MCF 10A (cell line): ENCODE measurements at regions not wholly inside any gene's neighbourhood (a gene's known extent, or its start where the extent isn't known, plus 50 kb on each side); places are given as distances from the start of the nearest gene placed in this dataset.

Experiments
- BruUV-seq: library from RNA; stranded (reverse); fragments of 400-500 nt; replicated peaks from 2 replicates; lab custom pipeline; 2021; lab: Mats Ljungman, UMichigan
- CTCF ChIA-PET: fragments of 300-600 bp; sonication (Branson Sonifier 250); formaldehyde crosslinking; extraction: SDS; loops from one replicate; lab custom pipeline; 2021; ENCODE audit warnings: antibody characterized with exemption, inconsistent platforms; lab: Yijun Ruan, JAX
- POLR2A ChIA-PET: fragments of 300-600, 350-650 bp; sonication (Branson Sonifier 250); formaldehyde crosslinking; extraction: SDS; loops from one replicate; lab custom pipeline; 2020; ENCODE audit warnings: antibody characterized with exemption, inconsistent platforms; lab: Yijun Ruan, JAX
- DNase-seq: peaks from one replicate; pipeline ENCODE4 v3.0.0-alpha.2; 2018; ENCODE audit not compliant: unreplicated experiment
- H3K27ac Mint-ChIP-seq: one replicate; pipeline ENCODE4 v1.8.0; 2022; ENCODE audit warnings: mild to moderate bottlenecking, low read depth, mixed read lengths; ENCODE audit not compliant: unreplicated experiment
- H3K27me3 Mint-ChIP-seq: one replicate; pipeline ENCODE4 v1.8.0; 2022; ENCODE audit warnings: mixed read lengths; ENCODE audit not compliant: insufficient read depth, unreplicated experiment
- H3K36me3 Mint-ChIP-seq: one replicate; pipeline ENCODE4 v1.8.0; 2022; ENCODE audit warnings: mild to moderate bottlenecking, moderate library complexity, mixed read lengths; ENCODE audit not compliant: insufficient read depth, unreplicated experiment
- H3K4me1 Mint-ChIP-seq: one replicate; pipeline ENCODE4 v1.8.0; 2022; ENCODE audit warnings: mixed read lengths; ENCODE audit not compliant: insufficient read depth, unreplicated experiment
- H3K4me3 Mint-ChIP-seq: one replicate; pipeline ENCODE4 v1.8.0; 2022; ENCODE audit warnings: mild to moderate bottlenecking, moderate library complexity, mixed read lengths; ENCODE audit not compliant: unreplicated experiment
- H3K9me3 Mint-ChIP-seq: one replicate; pipeline ENCODE4 v1.8.0; 2022; ENCODE audit warnings: mixed read lengths; ENCODE audit not compliant: unreplicated experiment
- CTCF ChIP-seq: fragments of 200-600 bp; IDR thresholded peaks from one replicate; pipeline ENCODE4 v1.8.0; 2022; ENCODE audit warnings: antibody characterized with exemption, mild to moderate bottlenecking; ENCODE audit not compliant: unreplicated experiment
- intact Hi-C: fragments of 100-400 bp; cut with micrococcal nuclease; formaldehyde crosslinking; loops from 2 replicates; pipeline ENCODE4 v1.14.1; 2022

DNA sequence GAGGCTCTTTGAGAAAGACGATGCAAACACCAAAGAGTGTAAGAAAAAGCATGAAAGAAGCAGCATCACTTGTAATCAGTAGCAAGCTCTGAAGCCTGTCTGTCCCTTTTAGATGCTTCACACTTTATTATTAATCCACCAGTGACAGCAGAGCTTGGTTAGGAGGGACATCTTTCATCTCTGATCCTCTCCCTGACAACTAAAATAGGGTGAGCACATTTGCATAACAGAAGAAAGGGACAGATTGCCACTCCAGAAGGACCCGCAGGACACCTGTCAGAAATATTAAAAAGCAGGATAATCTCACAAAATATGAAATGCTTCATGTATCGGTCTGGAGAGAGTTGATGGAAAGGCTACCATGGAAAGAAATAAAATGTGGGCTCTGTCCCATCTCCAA is 71.4 kb upstream of the MAP1B start:
- TF ChIP-seq CTCF = no peak
- intact Hi-C loops = no loop called here

GRCh38 chr5:72036951-72037350 is 70.3 kb upstream of the MAP1B start:
- peaks cover 8% of the 10 kb centered on the region for H3K27me3 Mint-ChIP-seq
- H3K27ac Mint-ChIP-seq = no peak overlapping the region
- peaks cover 9% of the 10 kb centered on the region for H3K4me1 Mint-ChIP-seq
- no peaks in the 10 kb centered on the region for H3K9me3 Mint-ChIP-seq
- intact Hi-C loops = no loop called here
- POLR2A ChIA-PET = interaction anchor here (0.8 kb wide), 2 partner anchors 9 to 130 kb away, joined by 3 read pairs; no protein-coding TSS in a partner anchor
- peak; percentile 29 for DNase-seq
- H3K36me3 Mint-ChIP-seq = no peaks in the 10 kb centered on the region
- no TSS peak for BruUV-seq
- no peak overlapping the region for H3K4me3 Mint-ChIP-seq
- no peak for TF ChIP-seq CTCF
- CTCF ChIA-PET = no interaction called here

More for the DNA sequence above, 71.4 kb upstream of the MAP1B start:
- CTCF ChIA-PET = no interaction called here
- POLR2A ChIA-PET = no interaction called here
- BruUV-seq = no TSS peak
- peaks cover 14% of the 10 kb centered on the region for H3K27me3 Mint-ChIP-seq
- no peak overlapping the region for H3K27ac Mint-ChIP-seq
- H3K36me3 Mint-ChIP-seq = no peaks in the 10 kb centered on the region
- no peaks in the 10 kb centered on the region for H3K9me3 Mint-ChIP-seq
- H3K4me1 Mint-ChIP-seq = peaks cover 9% of the 10 kb centered on the region
- no peak overlapping the region for H3K4me3 Mint-ChIP-seq
- no peak for DNase-seq

- POLR2A ChIA-PET = no interaction called here
- intact Hi-C loops = no loop called here
- H3K9me3 Mint-ChIP-seq = no peaks in the 10 kb centered on the region
- H3K4me1 Mint-ChIP-seq = peaks cover 9% of the 10 kb centered on the region
- H3K27ac Mint-ChIP-seq = no peak overlapping the region
- no peak for TF ChIP-seq CTCF
- DNase-seq = no peak
- BruUV-seq = no TSS peak
- H3K36me3 Mint-ChIP-seq = no peaks in the 10 kb centered on the region
- H3K4me3 Mint-ChIP-seq = no peak overlapping the region
- peaks cover 41% of the 10 kb centered on the region for H3K27me3 Mint-ChIP-seq
- CTCF ChIA-PET = no interaction called here
Measured at GRCh38 chr5:72040513-72040912, 66.8 kb upstream of the MAP1B start.

DNA sequence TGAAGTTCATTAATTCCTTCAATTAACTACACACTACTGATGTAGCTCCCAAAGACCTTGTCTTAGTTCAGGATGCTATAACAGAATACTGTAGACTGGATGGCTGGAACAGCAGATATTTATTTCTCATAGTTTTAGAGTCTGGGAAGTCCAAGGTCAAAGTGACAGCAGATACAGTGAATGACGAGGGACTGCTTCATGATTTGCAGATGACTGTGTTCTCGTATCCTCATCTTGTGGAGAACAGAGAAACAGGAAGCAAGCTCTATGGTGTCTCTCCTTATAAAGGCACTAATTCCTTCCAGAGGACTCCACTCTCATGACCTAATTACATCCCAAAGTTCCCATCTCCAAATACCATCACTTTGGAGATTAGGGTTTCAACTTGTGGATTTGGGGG is 65.6 kb upstream of the MAP1B start:
- ChIA-PET CTCF (interaction anchor here (0.6 kb wide), 1 partner anchor 334 kb away, joined by 3 read pairs; no protein-coding TSS in a partner anchor), POLR2A (no interaction called here)
- no peaks in the 10 kb centered on the region for H3K9me3 Mint-ChIP-seq
- peaks cover 44% of the 10 kb centered on the region for H3K27me3 Mint-ChIP-seq
- intact Hi-C loops = no loop called here
- BruUV-seq = no TSS peak
- H3K4me1 Mint-ChIP-seq = peaks cover 8% of the 10 kb centered on the region
- no peak for DNase-seq
- H3K36me3 Mint-ChIP-seq = no peaks in the 10 kb centered on the region
- TF ChIP-seq CTCF = no peak
- H3K4me3 Mint-ChIP-seq = no peak overlapping the region
- no peak overlapping the region for H3K27ac Mint-ChIP-seq
